ENCODE measurements at regions not wholly inside any gene's neighbourhood (a gene's known extent, or its start where the extent isn't known, plus 50 kb on each side); places are given as distances from the start of the nearest gene placed in this dataset.
"Not testable (repeated sequence)": the region's sequence is repeated elsewhere in the genome, so short reads cannot be mapped to it uniquely, and the experiment has no call there.

- no peaks in the 10 kb centered on the region for H3K79me2 ChIP-seq (replicated peaks; ENCODE audit: insufficient read depth, low read length)
- H3K27ac ChIP-seq (ENCODE audit: low read length), result no peak overlapping the region
- TF ChIP-seq SMC3 (conservative IDR thresholded peaks at IDR 0.05; ENCODE audit: poor library complexity), result no peak
- no peak for TF ChIP-seq REST (IDR thresholded peaks at IDR 0.05; ENCODE audit: borderline replicate concordance)
- TF ChIP-seq CTCF (IDR thresholded peaks at IDR 0.05; ENCODE audit: poor library complexity, severe bottlenecking), result no peak
- no peak for TF ChIP-seq EZH2 (IDR thresholded peaks at IDR 0.05; ENCODE audit: borderline replicate concordance, insufficient read depth, low read length, poor library complexity, severe bottlenecking)
- TF ChIP-seq POLR2AphosphoS5 (IDR thresholded peaks at IDR 0.05), result no peak
- no peak for TF ChIP-seq MXI1 (conservative IDR thresholded peaks at IDR 0.05; ENCODE audit: poor library complexity, severe bottlenecking)
- TF ChIP-seq TAF1 (IDR thresholded peaks at IDR 0.05; ENCODE audit: low read depth), result no peak
- no peak for TF ChIP-seq EP300 (conservative IDR thresholded peaks at IDR 0.05; ENCODE audit: poor library complexity, severe bottlenecking)
- no peak for TF ChIP-seq RAD21 (conservative IDR thresholded peaks at IDR 0.05)
- no peaks in the 10 kb centered on the region for H3F3A ChIP-seq (ENCODE audit: insufficient read depth, low read length, poor library complexity, severe bottlenecking)
- no peaks in the 10 kb centered on the region for H3K9me2 ChIP-seq (ENCODE audit: insufficient read depth, low read length)
- no peaks in the 10 kb centered on the region for H3K36me3 ChIP-seq (ENCODE audit: insufficient read depth, low read length)
- no peak overlapping the region for H3K4me3 ChIP-seq (ENCODE audit: low read length)
- H3K4me2 ChIP-seq (ENCODE audit: low read length), result no peak overlapping the region
- no peaks in the 10 kb centered on the region for H4K20me1 ChIP-seq (ENCODE audit: insufficient read depth)
- H2AFZ ChIP-seq (ENCODE audit: low read depth, low read length), result no peak overlapping the region
- no peaks in the 10 kb centered on the region for H3K9me3 ChIP-seq (ENCODE audit: low read length)
- H3K9ac ChIP-seq (ENCODE audit: low read length), result no peak overlapping the region
- no peaks in the 10 kb centered on the region for H3K27me3 ChIP-seq (ENCODE audit: insufficient read depth, low read depth, low read length)
Measured at GRCh38 chr2:67777010-67777409, 285.8 kb downstream of the C1D start.

- Histone ChIP-seq H3K4me2 (ENCODE audit: low read length) (no peak overlapping the region), H3K27ac (ENCODE audit: low read length) (no peak overlapping the region), H3K4me3 (ENCODE audit: low read length) (no peak overlapping the region), H4K20me1 (ENCODE audit: insufficient read depth) (no peaks in the 10 kb centered on the region), H3K9ac (ENCODE audit: low read length) (no peak overlapping the region), H3K9me3 (ENCODE audit: low read length) (no peaks in the 10 kb centered on the region), H2AFZ (ENCODE audit: low read depth, low read length) (no peak overlapping the region), H3F3A (ENCODE audit: insufficient read depth, low read length, poor library complexity, severe bottlenecking) (no peaks in the 10 kb centered on the region), H3K27me3 (ENCODE audit: insufficient read depth, low read depth, low read length) (no peaks in the 10 kb centered on the region), H3K36me3 (ENCODE audit: insufficient read depth, low read length) (no peaks in the 10 kb centered on the region), H3K79me2 (replicated peaks; ENCODE audit: insufficient read depth, low read length) (no peaks in the 10 kb centered on the region), H3K9me2 (ENCODE audit: insufficient read depth, low read length) (no peaks in the 10 kb centered on the region)
- TF ChIP-seq SMC3 (conservative IDR thresholded peaks at IDR 0.05; ENCODE audit: poor library complexity), result no peak
- TF ChIP-seq RAD21 (conservative IDR thresholded peaks at IDR 0.05), result no peak
- no peak for TF ChIP-seq EP300 (conservative IDR thresholded peaks at IDR 0.05; ENCODE audit: poor library complexity, severe bottlenecking)
- no peak for TF ChIP-seq EZH2 (IDR thresholded peaks at IDR 0.05; ENCODE audit: borderline replicate concordance, insufficient read depth, low read length, poor library complexity, severe bottlenecking)
- TF ChIP-seq TAF1 (IDR thresholded peaks at IDR 0.05; ENCODE audit: low read depth), result no peak
Measured at GRCh38 chr2:67777836-67778429, 284.9 kb downstream of the C1D start.

GRCh38 chr2:67780841-67781240, 282.0 kb downstream of the C1D start:
- not testable (repeated sequence) for H3K9me3 ChIP-seq (ENCODE audit: low read length); H3K27ac ChIP-seq (ENCODE audit: low read length); H3K9ac ChIP-seq (ENCODE audit: low read length); H2AFZ ChIP-seq (ENCODE audit: low read depth, low read length); H3K27me3 ChIP-seq (ENCODE audit: insufficient read depth, low read depth, low read length); H3K4me2 ChIP-seq (ENCODE audit: low read length); H3K9me2 ChIP-seq (ENCODE audit: insufficient read depth, low read length); H3K36me3 ChIP-seq (ENCODE audit: insufficient read depth, low read length); H3K79me2 ChIP-seq (replicated peaks; ENCODE audit: insufficient read depth, low read length); H3F3A ChIP-seq (ENCODE audit: insufficient read depth, low read length, poor library complexity, severe bottlenecking); H3K4me3 ChIP-seq (ENCODE audit: low read length); H4K20me1 ChIP-seq (ENCODE audit: insufficient read depth)

Data from neural cell (in vitro differentiated cells).